Kidney (tissue), 13 donors: ENCODE measurements at regions not wholly inside any gene's neighbourhood (a gene's known extent, or its start where the extent isn't known, plus 50 kb on each side); places are given as distances from the start of the nearest gene placed in this dataset.
A peak's percentile ranks its signal among the peaks of the same experiment; 100 is the strongest.

Experiments
- DNase-seq, 5 donors: peaks; one replicate each; pipeline ENCODE4 v3.0.0-alpha.2; 2013 to 2020
- FAIRE-seq: peaks from 2 replicates; lab custom pipeline; 2012; peaks lifted over from hg19 to GRCh38; lab: Jason Lieb, UNC
- H3K27ac ChIP-seq, 2 donors: one replicate each; pipeline ENCODE4 v1.7.0; 2013; ENCODE audit warnings: low read depth in 2 of 2, low read length in 2 of 2, inconsistent platforms in 1 of 2
- H3K27me3 ChIP-seq: one replicate; pipeline ENCODE4 v1.7.1; 2013; ENCODE audit warnings: low read length, inconsistent platforms; ENCODE audit not compliant: control insufficient read depth, insufficient read depth
- H3K36me3 ChIP-seq, 3 donors: one replicate each; pipeline versions ENCODE4 v1.7.0 to v1.7.1; 2013; ENCODE audit warnings: low read length in 3 of 3, control low read depth in 1 of 3, inconsistent platforms in 1 of 3; ENCODE audit not compliant: insufficient read depth in 3 of 3, control insufficient read depth in 2 of 3
- H3K4me1 ChIP-seq, 3 donors: one replicate each; pipeline versions ENCODE4 v1.7.0 to v1.7.1; 2013; ENCODE audit warnings: low read length in 3 of 3, inconsistent platforms in 1 of 3, low read depth in 1 of 3; ENCODE audit not compliant: control insufficient read depth in 2 of 3, insufficient read depth in 2 of 3
- H3K4me3 ChIP-seq, 3 donors: one replicate each; pipeline versions ENCODE4 v1.7.0 to v1.8.1; 2013; ENCODE audit warnings: low read length in 3 of 3, control low read depth in 1 of 3, inconsistent platforms in 1 of 3
- H3K9ac ChIP-seq, 3 donors: one replicate each; pipeline versions ENCODE4 v1.7.0 to v1.7.1; 2013; ENCODE audit warnings: low read length in 3 of 3, control low read depth in 1 of 3, inconsistent platforms in 1 of 3
- H3K9me3 ChIP-seq, 3 donors: one replicate each; pipeline versions ENCODE4 v1.7.0 to v1.7.1; 2013; ENCODE audit warnings: low read length in 3 of 3, control low read depth in 1 of 3, inconsistent platforms in 1 of 3; ENCODE audit not compliant: control insufficient read depth in 2 of 3, insufficient read depth in 1 of 3
- CTCF ChIP-seq: IDR thresholded peaks from 3 replicates; pipeline ENCODE4 v1.5.1; 2012; ENCODE audit warnings: mild to moderate bottlenecking, moderate library complexity, borderline replicate concordance; ENCODE audit not compliant: insufficient read depth; ENCODE audit errors: extremely low read depth
- intact Hi-C: fragments of 100-400 bp; cut with DNase I; formaldehyde crosslinking; loops from one replicate; pipeline ENCODE4 v1.11.1; 2022
- donor health status: control.
- donor health status: control.
- donor health status: control.
- donor health status: control.
- donor health status: control.
- donor health status: DM: yes; HTN: yes; CAD: no.
- donor health status: Normal renal cell carcinoma (clear cell type).

GRCh38 chr11:19460718-19461405 lies 220.1 kb upstream of the E2F8 start:
- H3K9ac ChIP-seq, result no peak overlapping the region
- peak in 3 of 5 donors; percentile 16 to 74 (median 17) for DNase-seq
- intact Hi-C loops, result no loop called here
- no peak overlapping the region for H3K4me3 ChIP-seq
- H3K4me1 ChIP-seq, result peaks cover 0 to 2% (median 0%) of the 10 kb centered on the region in 3 donors
- no peak for FAIRE-seq
- H3K27me3 ChIP-seq, result no peaks in the 10 kb centered on the region
- no peak overlapping the region for H3K27ac ChIP-seq
- no peak for TF ChIP-seq CTCF
- H3K36me3 ChIP-seq, result no peaks in the 10 kb centered on the region
- no peaks in the 10 kb centered on the region for H3K9me3 ChIP-seq

GRCh38 chr11:19459240-19459639 lies 218.5 kb upstream of the E2F8 start:
- H3K4me1 ChIP-seq, result peaks cover 0 to 2% (median 0%) of the 10 kb centered on the region in 3 donors
- no peak for FAIRE-seq
- TF ChIP-seq CTCF, result no peak
- no peak for DNase-seq
- H3K9me3 ChIP-seq, result no peaks in the 10 kb centered on the region
- H3K9ac ChIP-seq, result no peak overlapping the region
- H3K4me3 ChIP-seq, result no peak overlapping the region
- intact Hi-C loops, result no loop called here
- H3K27ac ChIP-seq, result no peak overlapping the region
- H3K27me3 ChIP-seq, result no peaks in the 10 kb centered on the region
- H3K36me3 ChIP-seq, result no peaks in the 10 kb centered on the region

- Histone ChIP-seq H3K27ac (no peak overlapping the region), H3K9ac (no peak overlapping the region), H3K9me3 (no peaks in the 10 kb centered on the region), H3K4me1 (peaks cover 0 to 2% (median 0%) of the 10 kb centered on the region in 3 donors), H3K27me3 (no peaks in the 10 kb centered on the region), H3K4me3 (no peak overlapping the region), H3K36me3 (no peaks in the 10 kb centered on the region)
- no peak for TF ChIP-seq CTCF
- intact Hi-C loops, result no loop called here
- FAIRE-seq (no peak), DNase-seq (no peak)
These were observed 218.0 kb upstream of the E2F8 start for GRCh38 chr11:19458721-19459120.
